HepG2 (cell line): ENCODE measurements at regions not wholly inside any gene's neighbourhood (a gene's known extent, or its start where the extent isn't known, plus 50 kb on each side); places are given as distances from the start of the nearest gene placed in this dataset.

Experiments used
- ATAC-seq: fragments of 200-7000 bp; cut with Tn5 transposase; 3 replicates; pipeline ENCODE4 v1.9.1; 2020; ENCODE audit warnings: mild to moderate bottlenecking, moderate library complexity
- BruUV-seq: library from RNA; stranded (reverse); fragments of 400-500 nt; replicated peaks from 2 replicates; lab custom pipeline; 2021; lab: Mats Ljungman, UMichigan
- CTCF ChIA-PET: fragments of 300-600 bp; formaldehyde crosslinking; extraction: SDS; loops from one replicate; lab custom pipeline; 2021; ENCODE audit warnings: low total read pairs, inconsistent platforms, low intra/inter-chr PET ratio; lab: Yijun Ruan, JAX
- POLR2A ChIA-PET: fragments of 350-600 bp; sonication (Branson Sonifier 250); formaldehyde crosslinking; loops from one replicate; lab custom pipeline; 2020; ENCODE audit warnings: antibody characterized with exemption, inconsistent platforms; lab: Yijun Ruan, JAX
- DNase-seq: peaks from one replicate; pipeline ENCODE4 v3.0.0-alpha.2; 2015; ENCODE audit warnings: low spot score
- FAIRE-seq: peaks from 3 replicates; lab custom pipeline; 2011; peaks lifted over from hg19 to GRCh38; lab: Jason Lieb, UNC
- H2AFZ ChIP-seq: one replicate; pipeline ENCODE4 v1.6.1; 2011; ENCODE audit warnings: low read length, inconsistent platforms
- H3K27ac ChIP-seq: fragments of 300-600 bp; 3 replicates; pipeline ENCODE4 v1.8.0; 2011; ENCODE audit warnings: mixed run types, mild to moderate bottlenecking, mixed read lengths, low read length, inconsistent platforms; ENCODE audit not compliant: insufficient read depth; ENCODE audit errors: extremely low read length
- H3K27me3 ChIP-seq, 2 experiments: fragments of 200-600 bp in 1 of 2; 2 replicates in 1 of 2; 3 replicates in 1 of 2; pipeline versions ENCODE4 v1.6.0 to v1.8.0; 2011; ENCODE audit warnings: low read length in 2 of 2, mild to moderate bottlenecking in 2 of 2, moderate library complexity in 2 of 2, inconsistent platforms in 1 of 2; ENCODE audit not compliant: insufficient read depth in 2 of 2, control insufficient read depth in 1 of 2
- H3K36me3 ChIP-seq, 2 experiments: fragments of 200-600 bp in 1 of 2; replicated peaks in 1 of 2; 2 replicates in 1 of 2; 3 replicates in 1 of 2; pipeline versions ENCODE4 v1.5.1 to v1.8.0; 2011; ENCODE audit warnings: low read length in 2 of 2, inconsistent platforms in 1 of 2; ENCODE audit not compliant: insufficient read depth in 2 of 2, control insufficient read depth in 1 of 2
- H3K4me1 ChIP-seq: 2 replicates; pipeline ENCODE4 v1.5.1; 2012; ENCODE audit warnings: low read length, inconsistent platforms; ENCODE audit not compliant: insufficient read depth
- H3K4me2 ChIP-seq: 2 replicates; pipeline ENCODE4 v1.6.0; 2011; ENCODE audit warnings: low read depth, low read length, inconsistent platforms
- H3K4me3 ChIP-seq, 3 experiments: fragments of 200-600 bp in 1 of 3; sonication (generic), shearing (Covaris generic) in 1 of 3; replicated peaks in 1 of 3; 2 replicates each; pipeline ENCODE4 v1.5.1; 2011 to 2016; ENCODE audit warnings: low read length in 3 of 3, inconsistent platforms in 2 of 3, low read depth in 2 of 3, mild to moderate bottlenecking in 2 of 3, control low read depth in 1 of 3, mixed read lengths in 1 of 3; ENCODE audit not compliant: insufficient read depth in 1 of 3
- H3K79me2 ChIP-seq: one replicate; pipeline ENCODE4 v1.6.1; 2011; ENCODE audit warnings: low read length, inconsistent platforms; ENCODE audit not compliant: insufficient read depth
- H3K9ac ChIP-seq: 2 replicates; pipeline ENCODE4 v1.6.0; 2011; ENCODE audit warnings: mild to moderate bottlenecking, low read depth, low read length, inconsistent platforms; ENCODE audit not compliant: insufficient read depth
- H3K9me3 ChIP-seq: 2 replicates; pipeline ENCODE4 v1.5.1; 2012; ENCODE audit warnings: mild to moderate bottlenecking, low read length
- H4K20me1 ChIP-seq: 2 replicates; pipeline ENCODE4 v1.6.0; 2011; ENCODE audit warnings: inconsistent platforms, mild to moderate bottlenecking, low read length, moderate library complexity; ENCODE audit not compliant: insufficient read depth
- ARNTL ChIP-seq: sonication (generic); formaldehyde crosslinking; IDR thresholded peaks from 2 replicates; pipeline ENCODE4 v1.4.0; 2020; ENCODE audit warnings: mild to moderate bottlenecking, missing genetic modification reagents
- ATM ChIP-seq: fragments of 450-650 bp; IDR thresholded peaks from 2 replicates; pipeline ENCODE4 v1.7.1; 2017; ENCODE audit warnings: mild to moderate bottlenecking, borderline replicate concordance
- MLX ChIP-seq: IDR thresholded peaks from 2 replicates; pipeline ENCODE4 v1.6.1; 2016
- MXD4 ChIP-seq: IDR thresholded peaks from 2 replicates; pipeline ENCODE4 v1.6.1; 2016; ENCODE audit warnings: mild to moderate bottlenecking, missing biosample characterization, missing genetic modification reagents
- NRL ChIP-seq: sonication (generic); formaldehyde crosslinking; IDR thresholded peaks from 2 replicates; pipeline ENCODE4 v1.5.0; 2020; ENCODE audit warnings: missing genetic modification reagents, mild to moderate bottlenecking, moderate library complexity, borderline replicate concordance
- SKI ChIP-seq: fragments of 450-650 bp; IDR thresholded peaks from one replicate; pipeline ENCODE4 v1.6.1; 2018; ENCODE audit warnings: mild to moderate bottlenecking; ENCODE audit not compliant: partially characterized antibody
- TSC22D2 ChIP-seq: sonication (generic); formaldehyde crosslinking; IDR thresholded peaks from 2 replicates; pipeline ENCODE4 v1.5.1; 2020; ENCODE audit warnings: missing genetic modification reagents, mild to moderate bottlenecking, borderline replicate concordance
- ZNF468 ChIP-seq: sonication (generic); formaldehyde crosslinking; IDR thresholded peaks from 2 replicates; pipeline ENCODE4 v1.8.0; 2022; ENCODE audit warnings: mild to moderate bottlenecking, moderate library complexity, missing genetic modification reagents
- ZNF513 ChIP-seq: sonication (generic); formaldehyde crosslinking; conservative IDR thresholded peaks from 2 replicates; pipeline ENCODE4 v1.5.0; 2020; ENCODE audit warnings: missing genetic modification reagents
- ZNF891 ChIP-seq: sonication (generic); formaldehyde crosslinking; IDR thresholded peaks from 2 replicates; pipeline ENCODE4 v1.5.0; 2020; ENCODE audit warnings: mild to moderate bottlenecking, missing genetic modification reagents
- in situ Hi-C: cut with HindIII; loops from 2 replicates; pipeline ENCODE4 v1.10.0; 2017; ENCODE audit warnings: low pct_unique_long_range_greater_than_20kb; ENCODE audit not compliant: extremely low pct_ligation_motif_present
- intact Hi-C: fragments of 100-400 bp; cut with micrococcal nuclease; formaldehyde crosslinking; loops from one replicate; pipeline ENCODE4 v1.10.0; 2022; ENCODE audit not compliant: unreplicated experiment
- TF ChIP-seq, protein P1 (sequence below): sonication (generic); formaldehyde crosslinking; conservative IDR thresholded peaks from 2 replicates; pipeline ENCODE4 v1.4.0; 2020; ENCODE audit warnings: missing genetic modification reagents
- TF ChIP-seq, protein P2 (sequence below): sonication (generic); formaldehyde crosslinking; IDR thresholded peaks from 2 replicates; pipeline ENCODE4 v1.8.0; 2022; ENCODE audit warnings: missing genetic modification reagents, mild to moderate bottlenecking, inconsistent platforms, borderline replicate concordance
- TF ChIP-seq, protein P3 (sequence below): sonication (generic); formaldehyde crosslinking; IDR thresholded peaks from 2 replicates; pipeline ENCODE4 v1.5.1; 2020; ENCODE audit warnings: missing genetic modification reagents, mild to moderate bottlenecking, borderline replicate concordance
- TF ChIP-seq, protein P4 (sequence below): sonication (generic); formaldehyde crosslinking; IDR thresholded peaks from 2 replicates; pipeline ENCODE4 v1.8.0; 2023; ENCODE audit warnings: mild to moderate bottlenecking, missing genetic modification reagents

DNA sequence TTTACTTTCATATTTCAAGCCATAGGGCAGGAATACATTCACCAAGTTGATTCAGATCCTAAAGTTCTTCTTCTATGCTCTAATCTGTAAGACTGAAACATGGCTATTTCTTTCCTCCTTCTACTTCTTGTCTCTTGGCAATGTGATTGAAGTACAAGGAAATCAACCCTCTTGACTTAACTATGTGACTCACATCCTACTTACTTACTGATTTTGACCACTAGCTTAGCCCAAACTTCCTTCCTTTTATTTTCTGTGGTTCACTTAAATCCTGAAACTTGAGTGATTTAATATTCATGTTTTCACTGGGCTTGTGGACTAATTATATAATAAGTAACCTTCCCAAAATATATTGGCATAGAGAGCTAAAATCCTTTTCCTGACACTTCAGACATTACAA is 111.2 kb upstream of the NOVA1 start:
- ATAC-seq, result no peak
- Histone ChIP-seq H3K9me3 (peaks cover 84% of the 10 kb centered on the region), H3K79me2 (no peaks in the 10 kb centered on the region), H3K27me3 (no peaks in the 10 kb centered on the region), H3K4me2 (no peak overlapping the region), H3K27ac (no peak overlapping the region), H3K4me1 (no peaks in the 10 kb centered on the region), H3K9ac (no peak overlapping the region), H3K36me3 (no peaks in the 10 kb centered on the region), H2AFZ (no peak overlapping the region), H3K4me3 (no peak overlapping the region), H4K20me1 (no peaks in the 10 kb centered on the region)
- intact Hi-C loops, result no loop called here
- ChIA-PET CTCF (no interaction called here), POLR2A (no interaction called here)
- FAIRE-seq, result no peak
- in situ Hi-C loops, result no loop called here
- DNase-seq, result no peak
- BruUV-seq, result no TSS peak
- TF ChIP-seq, protein P1, sequence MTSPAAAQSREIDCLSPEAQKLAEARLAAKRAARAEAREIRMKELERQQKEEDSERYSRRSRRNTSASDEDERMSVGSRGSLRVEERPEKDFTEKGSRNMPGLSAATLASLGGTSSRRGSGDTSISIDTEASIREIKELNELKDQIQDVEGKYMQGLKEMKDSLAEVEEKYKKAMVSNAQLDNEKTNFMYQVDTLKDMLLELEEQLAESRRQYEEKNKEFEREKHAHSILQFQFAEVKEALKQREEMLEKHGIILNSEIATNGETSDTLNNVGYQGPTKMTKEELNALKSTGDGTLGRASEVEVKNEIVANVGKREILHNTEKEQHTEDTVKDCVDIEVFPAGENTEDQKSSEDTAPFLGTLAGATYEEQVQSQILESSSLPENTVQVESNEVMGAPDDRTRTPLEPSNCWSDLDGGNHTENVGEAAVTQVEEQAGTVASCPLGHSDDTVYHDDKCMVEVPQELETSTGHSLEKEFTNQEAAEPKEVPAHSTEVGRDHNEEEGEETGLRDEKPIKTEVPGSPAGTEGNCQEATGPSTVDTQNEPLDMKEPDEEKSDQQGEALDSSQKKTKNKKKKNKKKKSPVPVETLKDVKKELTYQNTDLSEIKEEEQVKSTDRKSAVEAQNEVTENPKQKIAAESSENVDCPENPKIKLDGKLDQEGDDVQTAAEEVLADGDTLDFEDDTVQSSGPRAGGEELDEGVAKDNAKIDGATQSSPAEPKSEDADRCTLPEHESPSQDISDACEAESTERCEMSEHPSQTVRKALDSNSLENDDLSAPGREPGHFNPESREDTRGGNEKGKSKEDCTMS (CRISPR knock-in tag), result no peak
- TF ChIP-seq, protein P2, sequence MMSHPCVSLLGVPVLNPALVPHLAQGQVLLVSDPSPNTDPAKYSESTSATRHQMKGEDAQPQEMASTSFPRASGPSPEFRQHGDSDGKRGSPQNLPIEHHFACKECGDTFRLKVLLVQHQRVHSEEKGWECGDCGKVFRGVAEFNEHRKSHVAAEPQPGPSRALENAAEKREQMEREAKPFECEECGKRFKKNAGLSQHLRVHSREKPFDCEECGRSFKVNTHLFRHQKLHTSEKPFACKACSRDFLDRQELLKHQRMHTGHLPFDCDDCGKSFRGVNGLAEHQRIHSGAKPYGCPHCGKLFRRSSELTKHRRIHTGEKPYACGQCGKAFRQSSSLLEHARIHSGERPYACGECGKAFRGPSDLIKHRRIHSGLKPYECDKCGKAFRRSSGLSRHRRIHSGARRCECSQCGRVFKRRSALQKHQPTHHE (CRISPR knock-in tag), result no peak
- TF ChIP-seq ARNTL (CRISPR knock-in tag) (no peak), ZNF468 (CRISPR knock-in tag) (no peak), ZNF513 (CRISPR knock-in tag) (no peak), MLX (no peak), NRL (CRISPR knock-in tag) (no peak), MXD4 (CRISPR knock-in tag) (no peak), TSC22D2 (no peak), SKI (no peak), ZNF891 (no peak), ATM (no peak)
- TF ChIP-seq, protein P3, sequence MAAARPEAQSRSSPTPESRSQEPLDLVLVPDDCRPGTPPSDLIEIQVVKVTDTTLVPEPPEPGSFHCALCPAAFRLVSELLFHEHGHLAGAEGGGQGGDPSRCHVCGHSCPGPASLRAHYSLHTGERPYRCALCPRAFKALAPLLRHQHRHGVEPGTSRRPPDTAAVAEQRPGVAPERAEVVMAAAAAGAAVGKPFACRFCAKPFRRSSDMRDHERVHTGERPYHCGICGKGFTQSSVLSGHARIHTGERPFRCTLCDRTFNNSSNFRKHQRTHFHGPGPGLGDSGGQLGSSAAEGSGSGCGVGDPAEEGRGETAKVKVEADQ (CRISPR knock-in tag), result no peak
- TF ChIP-seq, protein P4, sequence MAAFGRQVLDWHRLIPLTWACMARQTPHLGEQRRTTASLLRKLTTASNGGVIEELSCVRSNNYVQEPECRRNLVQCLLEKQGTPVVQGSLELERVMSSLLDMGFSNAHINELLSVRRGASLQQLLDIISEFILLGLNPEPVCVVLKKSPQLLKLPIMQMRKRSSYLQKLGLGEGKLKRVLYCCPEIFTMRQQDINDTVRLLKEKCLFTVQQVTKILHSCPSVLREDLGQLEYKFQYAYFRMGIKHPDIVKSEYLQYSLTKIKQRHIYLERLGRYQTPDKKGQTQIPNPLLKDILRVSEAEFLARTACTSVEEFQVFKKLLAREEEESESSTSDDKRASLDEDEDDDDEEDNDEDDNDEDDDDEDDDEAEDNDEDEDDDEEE, result no peak
